Spleen (tissue), 11 donors: ENCODE measurements at regions not wholly inside any gene's neighbourhood (a gene's known extent, or its start where the extent isn't known, plus 50 kb on each side); places are given as distances from the start of the nearest gene placed in this dataset.

Experiments used
- DNase-seq: peaks from one replicate; pipeline ENCODE4 v3.0.0-alpha.2; 2020
- H3K27ac ChIP-seq, 8 donors: fragments of 200-600 bp; sonication (generic) in 7 of 8; 1 replicate in 4 of 8; 2 replicates in 4 of 8; pipeline versions ENCODE4 v1.5.0 to v1.8.0; 2016 to 2021; ENCODE audit warnings: inconsistent platforms in 4 of 8, mild to moderate bottlenecking in 4 of 8, moderate library complexity in 1 of 8
- H3K27me3 ChIP-seq, 7 donors: fragments of 200-600 bp; sonication (generic) in 6 of 7; replicated peaks in 1 of 7; 1 replicate in 4 of 7; 2 replicates in 3 of 7; pipeline versions ENCODE4 v1.5.0 to v1.8.0; 2016 to 2021; ENCODE audit warnings: inconsistent platforms in 3 of 7, mild to moderate bottlenecking in 1 of 7
- H3K36me3 ChIP-seq, 6 donors: fragments of 200-600 bp; sonication (generic) in 5 of 6; 1 replicate in 4 of 6; 2 replicates in 2 of 6; pipeline versions ENCODE4 v1.5.0 to v1.8.0; 2016 to 2021; ENCODE audit warnings: inconsistent platforms in 2 of 6
- H3K4me1 ChIP-seq, 6 donors: fragments of 200-600 bp; sonication (generic) in 5 of 6; 1 replicate in 3 of 6; 2 replicates in 3 of 6; pipeline versions ENCODE4 v1.5.0 to v1.8.0; 2016 to 2021; ENCODE audit warnings: inconsistent platforms in 3 of 6
- H3K4me3 ChIP-seq, 8 donors: fragments of 200-600 bp; sonication (generic) in 7 of 8; 1 replicate in 4 of 8; 2 replicates in 4 of 8; pipeline versions ENCODE4 v1.5.0 to v1.8.0; 2016 to 2021; ENCODE audit warnings: inconsistent platforms in 4 of 8, mild to moderate bottlenecking in 4 of 8, moderate library complexity in 2 of 8
- H3K9me3 ChIP-seq, 8 donors: fragments of 200-600 bp; sonication (generic) in 7 of 8; 1 replicate in 4 of 8; 2 replicates in 4 of 8; pipeline versions ENCODE4 v1.5.0 to v1.8.0; 2016 to 2021; ENCODE audit warnings: inconsistent platforms in 4 of 8
- POLR2A ChIP-seq, 3 donors: fragments of 450-650 bp; IDR thresholded peaks; one replicate each; pipeline ENCODE4 v1.5.1; 2017; ENCODE audit warnings: antibody characterized with exemption in 3 of 3, mild to moderate bottlenecking in 1 of 3
- POLR2AphosphoS5 ChIP-seq, 3 donors: sonication (generic); formaldehyde crosslinking; IDR thresholded peaks; one replicate each; pipeline ENCODE4 v1.5.1; 2017; ENCODE audit warnings: antibody characterized with exemption in 3 of 3
- WGBS, 5 donors: extraction: QIAGEN DNeasy Blood & Tissue Kit in 3 of 5; methylation state at CpG; one replicate each; pipeline versions ENCODE4 v1.1.5 to v1.1.7; 2013 to 2018; 5-methylcytosine and 5-hydroxymethylcytosine counted together
- intact Hi-C: fragments of 100-400 bp; cut with DNase I; formaldehyde crosslinking; loops from one replicate; pipeline ENCODE4 v1.15.0; 2023; ENCODE audit warnings: low total_unique reads
- TF ChIP-seq, protein P1 (sequence below), 11 experiments: fragments of 200-600 bp in 7 of 11; fragments of 450-650 bp in 4 of 11; sonication (generic) in 4 of 11; IDR thresholded peaks in 8 of 11; conservative IDR thresholded peaks in 3 of 11; 1 replicate in 7 of 11; 2 replicates in 4 of 11; pipeline versions ENCODE4 v1.4.0 to v1.8.0; 2016 to 2021; ENCODE audit warnings: antibody characterized with exemption in 11 of 11, inconsistent platforms in 4 of 11, mild to moderate bottlenecking in 1 of 11
- donor health status: healthy with polysubstance abuse.
- donor health status: DM: no; HTN: no; CAD: no; lungs with moderate emphysema.
- donor health status: DM: no; HTN: no; CAD: no.
- donor health status: Bipolar disorder and iron deficiency.
- donor health status: healthy.
- donor health status: DM: no; HTN: no; CAD: no.
- donor health status: DM: yes; HTN: yes; CAD: no.

DNA sequence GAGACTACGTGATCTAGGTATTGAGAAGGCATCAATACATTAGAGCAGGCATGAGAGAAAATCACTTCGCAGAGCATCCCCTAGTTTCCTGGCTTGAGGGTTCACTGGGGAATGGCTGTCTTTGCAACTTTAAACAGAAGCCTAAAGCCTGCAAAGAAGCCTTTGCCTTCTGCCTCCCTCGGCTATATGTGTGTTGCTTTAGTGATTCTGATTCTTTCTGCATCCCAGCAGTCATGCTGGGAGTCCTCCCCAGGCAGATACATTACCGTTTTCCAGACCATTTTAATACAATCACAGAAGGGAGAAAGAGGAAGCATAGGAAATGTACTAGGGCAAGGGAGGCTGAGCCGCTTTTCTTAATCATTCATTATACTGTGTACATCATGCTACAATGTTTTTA, 773.2 kb upstream of the LRRC4C start:
- no peak for DNase-seq
- Histone ChIP-seq H3K27me3 (no peaks in the 10 kb centered on the region), H3K9me3 (peaks cover 0 to 3% (median 0%) of the 10 kb centered on the region in 8 donors), H3K36me3 (no peaks in the 10 kb centered on the region), H3K4me3 (no peak overlapping the region), H3K27ac (no peak overlapping the region), H3K4me1 (no peaks in the 10 kb centered on the region)
- no peak for TF ChIP-seq POLR2AphosphoS5 (IDR thresholded peaks at IDR 0.05)
- no peak for TF ChIP-seq POLR2A (IDR thresholded peaks at IDR 0.05)
- TF ChIP-seq, protein P1, sequence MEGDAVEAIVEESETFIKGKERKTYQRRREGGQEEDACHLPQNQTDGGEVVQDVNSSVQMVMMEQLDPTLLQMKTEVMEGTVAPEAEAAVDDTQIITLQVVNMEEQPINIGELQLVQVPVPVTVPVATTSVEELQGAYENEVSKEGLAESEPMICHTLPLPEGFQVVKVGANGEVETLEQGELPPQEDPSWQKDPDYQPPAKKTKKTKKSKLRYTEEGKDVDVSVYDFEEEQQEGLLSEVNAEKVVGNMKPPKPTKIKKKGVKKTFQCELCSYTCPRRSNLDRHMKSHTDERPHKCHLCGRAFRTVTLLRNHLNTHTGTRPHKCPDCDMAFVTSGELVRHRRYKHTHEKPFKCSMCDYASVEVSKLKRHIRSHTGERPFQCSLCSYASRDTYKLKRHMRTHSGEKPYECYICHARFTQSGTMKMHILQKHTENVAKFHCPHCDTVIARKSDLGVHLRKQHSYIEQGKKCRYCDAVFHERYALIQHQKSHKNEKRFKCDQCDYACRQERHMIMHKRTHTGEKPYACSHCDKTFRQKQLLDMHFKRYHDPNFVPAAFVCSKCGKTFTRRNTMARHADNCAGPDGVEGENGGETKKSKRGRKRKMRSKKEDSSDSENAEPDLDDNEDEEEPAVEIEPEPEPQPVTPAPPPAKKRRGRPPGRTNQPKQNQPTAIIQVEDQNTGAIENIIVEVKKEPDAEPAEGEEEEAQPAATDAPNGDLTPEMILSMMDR (IDR thresholded peaks at IDR 0.05 in 8 of 11, conservative IDR thresholded peaks at IDR 0.05 in 3 of 11) = no peak
- WGBS, 5 donors = 55 to 67% (median 62%) methylated on average over 5 of the region's 5 CpGs
- intact Hi-C loops = no loop called here

DNA sequence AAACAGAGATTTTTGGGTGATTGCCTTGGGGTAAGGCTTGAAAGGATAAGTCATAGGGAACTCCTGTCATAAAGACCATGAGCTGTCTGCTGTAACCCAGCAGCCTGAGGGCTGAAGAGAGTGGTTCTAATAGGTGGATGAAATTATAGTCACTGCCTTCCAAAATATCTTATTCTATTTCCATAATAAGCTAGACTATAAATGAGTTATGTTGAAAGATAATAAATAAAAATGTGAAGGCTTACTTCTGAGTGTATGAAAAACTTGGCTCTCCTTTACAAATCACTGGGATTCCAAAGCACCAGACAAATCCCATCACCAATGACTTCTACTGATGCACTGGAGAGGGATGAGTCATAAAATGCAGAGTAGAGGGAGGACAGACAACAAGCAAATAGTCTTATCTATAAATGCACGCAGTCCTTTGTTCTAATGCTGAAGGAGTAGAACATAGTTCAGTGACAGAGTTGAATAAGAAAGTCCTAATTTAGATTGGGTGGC, 775.0 kb upstream of the LRRC4C start:
- no peak overlapping the region for H3K4me3 ChIP-seq
- H3K27ac ChIP-seq = no peak overlapping the region
- TF ChIP-seq POLR2AphosphoS5 (IDR thresholded peaks at IDR 0.05) (no peak), POLR2A (IDR thresholded peaks at IDR 0.05) (no peak)
- TF ChIP-seq, protein P1 (IDR thresholded peaks at IDR 0.05 in 8 of 11, conservative IDR thresholded peaks at IDR 0.05 in 3 of 11) = no peak
- intact Hi-C loops = no loop called here
- H3K9me3 ChIP-seq = peaks cover 0 to 3% (median 0%) of the 10 kb centered on the region in 8 donors
- no peaks in the 10 kb centered on the region for H3K4me1 ChIP-seq
- no peaks in the 10 kb centered on the region for H3K36me3 ChIP-seq
- no peak for DNase-seq
- H3K27me3 ChIP-seq = no peaks in the 10 kb centered on the region
- 77 to 94% (median 88%) methylated on average over 1 of the region's 1 CpG for WGBS, 5 donors

DNA sequence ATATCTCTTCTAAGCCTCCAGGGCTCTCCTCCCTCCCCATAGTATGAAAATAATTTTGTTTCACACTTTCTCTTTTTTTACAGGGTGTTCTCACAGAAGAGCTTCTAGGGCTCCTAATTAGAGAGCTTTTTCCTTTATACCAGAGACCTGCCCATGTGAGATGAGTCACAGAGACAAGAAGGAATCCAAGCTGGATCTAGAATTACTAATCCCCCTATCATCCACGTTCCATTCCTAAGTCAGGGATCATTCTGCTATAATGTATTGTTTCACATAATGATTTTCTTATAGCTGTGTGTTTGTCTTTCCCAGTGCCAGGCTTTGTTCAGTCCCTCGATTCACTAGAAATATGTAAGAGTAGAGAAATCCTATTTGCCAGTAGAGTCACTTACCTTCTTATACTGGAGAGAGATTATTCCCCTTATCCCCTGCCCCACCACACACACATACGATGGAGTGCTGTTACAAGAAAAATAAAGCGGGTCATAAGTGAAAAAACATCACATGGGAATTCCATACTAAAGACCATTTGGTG, 778.3 kb upstream of the LRRC4C start:
- H3K4me1 ChIP-seq = no peaks in the 10 kb centered on the region
- TF ChIP-seq, protein P1 (IDR thresholded peaks at IDR 0.05 in 8 of 11, conservative IDR thresholded peaks at IDR 0.05 in 3 of 11) = no peak
- no peaks in the 10 kb centered on the region for H3K27me3 ChIP-seq
- DNase-seq = no peak
- no peak overlapping the region for H3K4me3 ChIP-seq
- H3K9me3 ChIP-seq = peaks cover 0 to 3% (median 0%) of the 10 kb centered on the region in 8 donors
- WGBS, 5 donors = 67 to 90% (median 79%) methylated on average over 4 of the region's 4 CpGs
- no peak overlapping the region for H3K27ac ChIP-seq
- intact Hi-C loops = no loop called here
- no peaks in the 10 kb centered on the region for H3K36me3 ChIP-seq

DNA sequence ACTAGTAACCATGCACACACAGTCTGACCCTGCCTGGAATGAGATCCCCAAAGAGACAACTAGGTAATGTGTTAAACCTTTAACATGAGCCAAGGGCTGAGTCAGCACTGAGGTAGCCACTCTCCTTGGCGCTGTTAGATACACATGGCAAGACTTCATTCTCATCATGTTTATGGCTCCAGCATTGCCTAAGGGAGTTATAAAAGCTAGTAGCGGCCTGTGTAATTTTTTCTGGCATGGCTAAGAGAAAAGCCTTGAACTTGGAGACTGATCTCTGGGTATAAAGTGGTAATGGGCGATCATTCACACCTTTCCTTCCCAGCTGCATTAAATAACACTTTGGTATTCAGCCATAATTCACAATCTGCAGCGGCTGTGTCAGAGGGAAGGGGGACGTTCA, 779.7 kb upstream of the LRRC4C start:
- Histone ChIP-seq H3K4me1 (no peaks in the 10 kb centered on the region), H3K9me3 (peaks cover 0 to 3% (median 0%) of the 10 kb centered on the region in 8 donors), H3K27ac (no peak overlapping the region), H3K27me3 (no peaks in the 10 kb centered on the region), H3K36me3 (no peaks in the 10 kb centered on the region), H3K4me3 (no peak overlapping the region)
- TF ChIP-seq, protein P1 (IDR thresholded peaks at IDR 0.05 in 8 of 11, conservative IDR thresholded peaks at IDR 0.05 in 3 of 11) = no peak
- TF ChIP-seq POLR2A (IDR thresholded peaks at IDR 0.05) (no peak), POLR2AphosphoS5 (IDR thresholded peaks at IDR 0.05) (no peak)
- 80 to 87% (median 83%) methylated on average over 5 of the region's 5 CpGs for WGBS, 5 donors
- DNase-seq = no peak
- intact Hi-C loops = no loop called here
